ENCODE measurements at regions not wholly inside any gene's neighbourhood (a gene's known extent, or its start where the extent isn't known, plus 50 kb on each side); places are given as distances from the start of the nearest gene placed in this dataset.

DNA sequence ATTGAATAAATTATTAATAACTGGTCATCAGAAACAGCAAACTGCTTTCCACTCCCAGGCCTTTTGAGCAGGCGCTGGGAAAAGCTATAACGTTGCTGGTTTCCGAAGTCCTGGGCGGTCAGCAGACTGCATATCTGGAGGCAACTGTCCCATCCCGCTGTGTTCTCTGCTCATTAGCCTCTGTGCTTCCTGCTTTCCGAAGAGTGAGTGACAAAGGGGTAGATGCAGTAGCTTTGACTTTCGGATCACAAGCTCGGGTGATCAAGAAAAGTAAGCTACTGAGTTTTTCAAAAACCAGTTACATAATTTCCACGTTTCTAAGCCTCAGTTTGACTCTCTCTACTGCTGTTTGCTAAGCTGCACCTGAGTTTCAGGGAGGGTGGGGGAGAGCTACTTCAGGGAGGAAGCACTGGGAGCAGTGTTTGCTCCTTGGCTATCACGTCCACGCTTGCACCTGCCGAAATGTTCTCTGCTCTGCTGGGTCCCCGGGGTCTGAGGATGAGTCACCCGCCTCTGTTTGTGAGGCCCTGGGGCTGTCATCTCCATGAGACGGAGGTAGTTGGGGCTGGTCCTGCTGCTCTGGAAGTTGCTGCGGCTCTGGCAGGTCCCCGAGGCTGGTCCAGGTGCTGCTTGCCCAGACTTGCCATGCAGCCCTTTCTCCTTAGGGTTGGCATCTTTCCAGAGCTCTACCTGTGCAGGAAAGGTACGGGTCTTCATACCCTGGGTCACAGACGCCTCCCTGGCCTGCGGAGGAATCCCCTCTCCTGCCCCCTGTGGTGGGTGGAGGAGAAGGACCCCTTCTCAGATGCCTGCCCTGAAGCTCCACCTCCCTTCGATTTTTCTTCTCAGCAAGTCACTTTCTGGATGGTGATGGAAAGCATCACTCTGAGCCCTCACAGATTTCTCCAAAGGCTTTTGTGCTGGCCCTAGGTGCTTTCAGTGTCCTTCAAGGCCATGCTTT lies 220.0 kb downstream of the QKI start:
- TF ChIP-seq, protein P1, sequence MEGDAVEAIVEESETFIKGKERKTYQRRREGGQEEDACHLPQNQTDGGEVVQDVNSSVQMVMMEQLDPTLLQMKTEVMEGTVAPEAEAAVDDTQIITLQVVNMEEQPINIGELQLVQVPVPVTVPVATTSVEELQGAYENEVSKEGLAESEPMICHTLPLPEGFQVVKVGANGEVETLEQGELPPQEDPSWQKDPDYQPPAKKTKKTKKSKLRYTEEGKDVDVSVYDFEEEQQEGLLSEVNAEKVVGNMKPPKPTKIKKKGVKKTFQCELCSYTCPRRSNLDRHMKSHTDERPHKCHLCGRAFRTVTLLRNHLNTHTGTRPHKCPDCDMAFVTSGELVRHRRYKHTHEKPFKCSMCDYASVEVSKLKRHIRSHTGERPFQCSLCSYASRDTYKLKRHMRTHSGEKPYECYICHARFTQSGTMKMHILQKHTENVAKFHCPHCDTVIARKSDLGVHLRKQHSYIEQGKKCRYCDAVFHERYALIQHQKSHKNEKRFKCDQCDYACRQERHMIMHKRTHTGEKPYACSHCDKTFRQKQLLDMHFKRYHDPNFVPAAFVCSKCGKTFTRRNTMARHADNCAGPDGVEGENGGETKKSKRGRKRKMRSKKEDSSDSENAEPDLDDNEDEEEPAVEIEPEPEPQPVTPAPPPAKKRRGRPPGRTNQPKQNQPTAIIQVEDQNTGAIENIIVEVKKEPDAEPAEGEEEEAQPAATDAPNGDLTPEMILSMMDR (IDR thresholded peaks at IDR 0.05; ENCODE audit: insufficient read depth, low read length, poor library complexity, severe bottlenecking), result no peak
- TF ChIP-seq EZH2phosphoT487 (conservative IDR thresholded peaks at IDR 0.05; ENCODE audit: low read length), result no peak
